ENCODE measurements at regions not wholly inside any gene's neighbourhood (a gene's known extent, or its start where the extent isn't known, plus 50 kb on each side); places are given as distances from the start of the nearest gene placed in this dataset.

- no peaks in the 10 kb centered on the region for H4K20me1 ChIP-seq (ENCODE audit: low read depth, low read length)
- no peaks in the 10 kb centered on the region for H3K9me3 ChIP-seq (ENCODE audit: insufficient read depth, low read length)
- H3K27ac ChIP-seq (ENCODE audit: low read depth, low read length), result no peak overlapping the region
- H3K9ac ChIP-seq (ENCODE audit: low read length), result no peak overlapping the region
- H3K36me3 ChIP-seq (ENCODE audit: low read length), result no peaks in the 10 kb centered on the region
- no peak overlapping the region for H2AFZ ChIP-seq (ENCODE audit: low read depth, low read length, severe bottlenecking)
- H3K9me2 ChIP-seq (replicated peaks; ENCODE audit: insufficient read depth, low read length), result no peaks in the 10 kb centered on the region
- H3K27me3 ChIP-seq (ENCODE audit: low read length), result no peaks in the 10 kb centered on the region
- no peaks in the 10 kb centered on the region for H3K79me2 ChIP-seq (ENCODE audit: insufficient read depth, low read length)
- H3K4me2 ChIP-seq (ENCODE audit: low read depth, low read length, poor library complexity, severe bottlenecking), result no peak overlapping the region
- H3F3A ChIP-seq (ENCODE audit: insufficient read depth), result no peaks in the 10 kb centered on the region
- H3K4me3 ChIP-seq (ENCODE audit: insufficient read depth, low read length, poor library complexity, severe bottlenecking), result no peak overlapping the region
- TF ChIP-seq CTCF (IDR thresholded peaks at IDR 0.05; ENCODE audit: insufficient read depth, low read length, poor library complexity, severe bottlenecking), result no peak
- no peak for TF ChIP-seq EZH2phosphoT487 (conservative IDR thresholded peaks at IDR 0.05; ENCODE audit: low read length)
These were observed 303.8 kb downstream of the CTTN start for GRCh38 chr11:70702040-70702648.

DNA sequence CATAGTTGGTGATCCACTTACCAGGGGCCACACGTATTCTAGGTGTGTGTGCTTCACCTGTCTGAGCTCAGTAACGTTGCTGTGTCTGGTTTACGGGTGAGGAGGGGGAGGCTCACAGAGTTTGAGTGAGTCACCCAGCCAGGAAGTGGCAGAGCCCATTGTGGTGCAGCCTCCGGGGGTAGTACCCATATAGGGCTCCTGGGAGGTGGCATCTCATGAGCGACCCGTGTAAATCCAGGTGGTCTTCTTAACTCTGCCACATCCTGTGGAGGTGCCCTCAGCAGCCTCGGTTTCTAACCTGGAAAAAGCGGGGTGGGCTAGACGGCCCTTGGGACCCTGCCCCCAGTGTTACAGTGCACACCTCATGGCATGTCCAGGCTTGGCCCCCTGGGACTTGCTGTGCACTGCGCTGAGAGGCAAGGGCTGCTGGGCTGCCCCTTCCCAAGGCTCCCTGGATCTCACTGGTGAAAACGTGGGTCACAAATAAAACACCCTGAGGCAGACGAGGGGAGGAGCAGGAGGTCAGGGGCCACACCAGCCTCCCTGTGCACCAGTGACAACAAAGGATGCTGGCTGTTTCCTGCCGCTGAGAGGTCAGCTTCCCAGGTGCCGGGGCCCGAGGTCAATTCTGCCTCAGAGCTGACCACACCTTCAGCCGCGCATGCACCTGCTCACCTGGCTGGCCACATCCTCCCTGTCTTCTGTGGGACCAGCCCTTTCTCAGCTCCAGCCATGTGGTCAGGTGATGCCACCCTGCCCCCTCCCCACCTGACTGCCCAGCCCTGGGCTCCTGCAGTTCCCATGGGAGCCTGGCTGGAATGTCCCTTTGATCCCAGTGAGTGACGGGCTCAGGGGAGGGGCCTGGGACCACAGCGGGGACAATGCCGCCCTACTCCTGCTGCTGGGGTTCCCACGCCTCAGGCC is 305.1 kb downstream of the CTTN start:
- Histone ChIP-seq H3F3A (ENCODE audit: insufficient read depth) (no peaks in the 10 kb centered on the region), H4K20me1 (ENCODE audit: low read depth, low read length) (no peaks in the 10 kb centered on the region), H3K27me3 (ENCODE audit: low read length) (no peaks in the 10 kb centered on the region), H3K79me2 (ENCODE audit: insufficient read depth, low read length) (no peaks in the 10 kb centered on the region), H3K4me3 (ENCODE audit: insufficient read depth, low read length, poor library complexity, severe bottlenecking) (no peak overlapping the region), H3K9ac (ENCODE audit: low read length) (no peak overlapping the region), H3K27ac (ENCODE audit: low read depth, low read length) (no peak overlapping the region), H3K9me2 (replicated peaks; ENCODE audit: insufficient read depth, low read length) (no peaks in the 10 kb centered on the region), H2AFZ (ENCODE audit: low read depth, low read length, severe bottlenecking) (no peak overlapping the region), H3K4me2 (ENCODE audit: low read depth, low read length, poor library complexity, severe bottlenecking) (no peak overlapping the region), H3K9me3 (ENCODE audit: insufficient read depth, low read length) (no peaks in the 10 kb centered on the region), H3K36me3 (ENCODE audit: low read length) (no peaks in the 10 kb centered on the region)
- TF ChIP-seq EZH2phosphoT487 (conservative IDR thresholded peaks at IDR 0.05; ENCODE audit: low read length), result no peak
- TF ChIP-seq CTCF (IDR thresholded peaks at IDR 0.05; ENCODE audit: insufficient read depth, low read length, poor library complexity, severe bottlenecking), result no peak

- H3K9ac ChIP-seq (ENCODE audit: low read length), result no peak overlapping the region
- no peaks in the 10 kb centered on the region for H3K27me3 ChIP-seq (ENCODE audit: low read length)
- H3K79me2 ChIP-seq (ENCODE audit: insufficient read depth, low read length), result no peaks in the 10 kb centered on the region
- no peak overlapping the region for H3K4me3 ChIP-seq (ENCODE audit: insufficient read depth, low read length, poor library complexity, severe bottlenecking)
- H3K4me2 ChIP-seq (ENCODE audit: low read depth, low read length, poor library complexity, severe bottlenecking), result no peak overlapping the region
- H2AFZ ChIP-seq (ENCODE audit: low read depth, low read length, severe bottlenecking), result no peak overlapping the region
- no peaks in the 10 kb centered on the region for H3K36me3 ChIP-seq (ENCODE audit: low read length)
- no peaks in the 10 kb centered on the region for H4K20me1 ChIP-seq (ENCODE audit: low read depth, low read length)
- H3K27ac ChIP-seq (ENCODE audit: low read depth, low read length), result no peak overlapping the region
- no peaks in the 10 kb centered on the region for H3K9me2 ChIP-seq (replicated peaks; ENCODE audit: insufficient read depth, low read length)
- H3K9me3 ChIP-seq (ENCODE audit: insufficient read depth, low read length), result no peaks in the 10 kb centered on the region
- TF ChIP-seq CTCF (IDR thresholded peaks at IDR 0.05; ENCODE audit: insufficient read depth, low read length, poor library complexity, severe bottlenecking) (no peak), EZH2phosphoT487 (conservative IDR thresholded peaks at IDR 0.05; ENCODE audit: low read length) (no peak)
- no peaks in the 10 kb centered on the region for H3F3A ChIP-seq (ENCODE audit: insufficient read depth)
These were observed 306.8 kb downstream of the CTTN start for GRCh38 chr11:70705097-70705496.
